Keratinocyte (primary cell): ENCODE measurements at regions not wholly inside any gene's neighbourhood (a gene's known extent, or its start where the extent isn't known, plus 50 kb on each side); places are given as distances from the start of the nearest gene placed in this dataset.

Source experiments
- DNase-seq: peaks from one replicate; pipeline ENCODE4 v3.0.0-alpha.2; 2011; ENCODE audit warnings: low read depth, missing footprints, low spot score
- FAIRE-seq: peaks from 2 replicates; lab custom pipeline; 2011; peaks lifted over from hg19 to GRCh38; lab: Jason Lieb, UNC
- H2AFZ ChIP-seq: 2 replicates; pipeline ENCODE4 v1.6.0; 2012; ENCODE audit warnings: low read length, control low read depth, inconsistent platforms; ENCODE audit not compliant: control insufficient read depth
- H3K27ac ChIP-seq: 2 replicates; pipeline ENCODE4 v1.5.1; 2011; ENCODE audit warnings: low read length; ENCODE audit not compliant: control insufficient read depth, insufficient read depth
- H3K27me3 ChIP-seq: 3 replicates; pipeline ENCODE4 v1.6.0; 2011; ENCODE audit warnings: low read length; ENCODE audit not compliant: control insufficient read depth, insufficient read depth; ENCODE audit errors: extremely low read depth
- H3K36me3 ChIP-seq, 2 experiments: 2 replicates in 1 of 2; 3 replicates in 1 of 2; pipeline ENCODE4 v1.5.1; 2011; ENCODE audit warnings: low read length in 2 of 2, mild to moderate bottlenecking in 1 of 2; ENCODE audit not compliant: control insufficient read depth in 2 of 2, insufficient read depth in 2 of 2; ENCODE audit errors: extremely low read depth in 1 of 2
- H3K4me1 ChIP-seq: 3 replicates; pipeline ENCODE4 v1.5.1; 2011; ENCODE audit warnings: low read length; ENCODE audit not compliant: control insufficient read depth, insufficient read depth; ENCODE audit errors: extremely low read depth
- H3K4me2 ChIP-seq: 3 replicates; pipeline ENCODE4 v1.6.0; 2011; ENCODE audit warnings: low read depth, low read length; ENCODE audit not compliant: control insufficient read depth, insufficient read depth; ENCODE audit errors: extremely low read depth
- H3K4me3 ChIP-seq, 3 experiments: fragments of 200-600 bp in 1 of 3; sonication (generic) in 1 of 3; 2 replicates in 2 of 3; 3 replicates in 1 of 3; pipeline ENCODE4 v1.5.1; 2011 to 2016; ENCODE audit warnings: low read length in 3 of 3, mild to moderate bottlenecking in 3 of 3, control low read depth in 2 of 3, inconsistent platforms in 1 of 3, low read depth in 1 of 3, mixed read lengths in 1 of 3, mixed run types in 1 of 3, moderate library complexity in 1 of 3; ENCODE audit not compliant: control insufficient read depth in 2 of 3, insufficient read depth in 2 of 3; ENCODE audit errors: extremely low read depth in 1 of 3
- H3K79me2 ChIP-seq: 2 replicates; pipeline ENCODE4 v1.6.0; 2012; ENCODE audit warnings: low read length; ENCODE audit not compliant: control insufficient read depth, insufficient read depth
- H3K9ac ChIP-seq: 3 replicates; pipeline ENCODE4 v1.6.0; 2011; ENCODE audit warnings: low read length; ENCODE audit not compliant: control insufficient read depth, insufficient read depth; ENCODE audit errors: extremely low read depth
- H3K9me1 ChIP-seq: 3 replicates; pipeline ENCODE4 v1.6.0; 2011; ENCODE audit warnings: low read length; ENCODE audit not compliant: control insufficient read depth, insufficient read depth; ENCODE audit errors: extremely low read depth
- H3K9me3 ChIP-seq: 2 replicates; pipeline ENCODE4 v1.5.1; 2012; ENCODE audit warnings: low read depth, low read length; ENCODE audit not compliant: control insufficient read depth
- H4K20me1 ChIP-seq: 3 replicates; pipeline ENCODE4 v1.6.0; 2011; ENCODE audit warnings: low read length; ENCODE audit not compliant: control insufficient read depth, insufficient read depth; ENCODE audit errors: extremely low read depth
- CTCF ChIP-seq, 3 experiments: IDR thresholded peaks in 1 of 3; conservative IDR thresholded peaks in 1 of 3; optimal IDR thresholded peaks in 1 of 3; 2 replicates in 2 of 3; 3 replicates in 1 of 3; pipeline versions ENCODE3 to v1.5.1; 2011; ENCODE audit warnings: low read length in 3 of 3, mild to moderate bottlenecking in 3 of 3, moderate library complexity in 2 of 3, control low read depth in 1 of 3, inconsistent platforms in 1 of 3; ENCODE audit not compliant: insufficient read depth in 2 of 3; ENCODE audit errors: extremely low read depth in 1 of 3
- EZH2 ChIP-seq: IDR thresholded peaks from one replicate; pipeline ENCODE4 v1.6.1; 2012; ENCODE audit warnings: inconsistent platforms, mild to moderate bottlenecking, low read length, moderate library complexity
- dilution Hi-C: fragments of 300-500 bp; cut with MboI; formaldehyde crosslinking; loops from one replicate; pipeline ENCODE4 v1.7.0; 2020; ENCODE audit warnings: low sequenced_read_pairs; ENCODE audit not compliant: extremely low pct_ligation_motif_present

GRCh38 chr11:134759855-134760254 is 347.8 kb upstream of the B3GAT1 start:
- no peak for FAIRE-seq
- Histone ChIP-seq H3K79me2 (no peaks in the 10 kb centered on the region), H3K9me3 (peaks cover 11% of the 10 kb centered on the region), H3K36me3 (no peaks in the 10 kb centered on the region), H3K4me3 (no peak overlapping the region), H3K27ac (no peak overlapping the region), H2AFZ (no peak overlapping the region), H3K9ac (no peak overlapping the region), H3K27me3 (no peaks in the 10 kb centered on the region), H3K9me1 (no peaks in the 10 kb centered on the region), H3K4me2 (no peak overlapping the region), H4K20me1 (no peaks in the 10 kb centered on the region), H3K4me1 (no peaks in the 10 kb centered on the region)
- TF ChIP-seq EZH2 = no peak
- TF ChIP-seq CTCF (optimal IDR thresholded peaks at IDR 0.05 in 1 of 3, IDR thresholded peaks at IDR 0.05 in 1 of 3, conservative IDR thresholded peaks at IDR 0.05 in 1 of 3; ENCODE audit: extremely low read depth in 1 of 3, insufficient read depth in 2 of 3, low read length in 3 of 3) = no peak
- dilution Hi-C loops = no loop called here
- DNase-seq = no peak

DNA sequence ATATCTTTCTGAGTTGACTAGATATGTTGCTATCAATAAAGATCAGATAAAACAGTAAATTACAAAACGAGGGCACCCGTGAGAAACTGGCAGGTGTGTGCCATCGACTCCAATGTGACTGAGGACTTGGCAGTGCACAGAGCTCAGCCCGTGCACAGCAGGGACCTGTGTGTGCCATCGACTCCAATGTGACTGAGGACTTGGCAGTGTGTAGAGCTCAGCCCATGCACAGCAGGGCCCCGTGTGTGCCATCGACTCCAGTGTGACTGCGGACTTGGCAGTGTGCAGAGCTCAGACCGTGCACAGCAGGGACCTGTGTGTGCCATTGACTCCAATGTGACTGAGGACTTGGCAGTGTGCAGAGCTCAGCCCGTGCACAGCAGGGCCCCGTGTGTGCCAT is 347.2 kb upstream of the B3GAT1 start:
- Histone ChIP-seq H2AFZ (no peak overlapping the region), H3K4me3 (no peak overlapping the region), H3K4me1 (no peaks in the 10 kb centered on the region), H4K20me1 (no peaks in the 10 kb centered on the region), H3K36me3 (no peaks in the 10 kb centered on the region), H3K27me3 (no peaks in the 10 kb centered on the region), H3K4me2 (no peak overlapping the region), H3K9me3 (peaks cover 15% of the 10 kb centered on the region), H3K9me1 (no peaks in the 10 kb centered on the region), H3K27ac (no peak overlapping the region), H3K79me2 (no peaks in the 10 kb centered on the region), H3K9ac (no peak overlapping the region)
- DNase-seq (no peak), FAIRE-seq (no peak)
- TF ChIP-seq CTCF (optimal IDR thresholded peaks at IDR 0.05 in 1 of 3, IDR thresholded peaks at IDR 0.05 in 1 of 3, conservative IDR thresholded peaks at IDR 0.05 in 1 of 3; ENCODE audit: extremely low read depth in 1 of 3, insufficient read depth in 2 of 3, low read length in 3 of 3) = no peak
- no peak for TF ChIP-seq EZH2
- dilution Hi-C loops = no loop called here
